SJSA1 (cell line): ENCODE measurements at regions not wholly inside any gene's neighbourhood (a gene's known extent, or its start where the extent isn't known, plus 50 kb on each side); places are given as distances from the start of the nearest gene placed in this dataset.

Source experiments
- DNase-seq, 2 experiments: peaks; one replicate each; pipeline ENCODE4 v3.0.0-alpha.2; 2015 to 2020; ENCODE audit warnings: low spot score in 2 of 2, low read depth in 1 of 2
- H3K27ac ChIP-seq: fragments of 250-450 bp; sonication (Bioruptor Pico); 2 replicates; pipeline ENCODE4 v1.5.1; 2020; ENCODE audit warnings: mild to moderate bottlenecking, moderate library complexity
- H3K27me3 ChIP-seq: fragments of 250-450 bp; sonication (Bioruptor Pico); replicated peaks from 2 replicates; pipeline ENCODE4 v1.5.1; 2020; ENCODE audit warnings: mild to moderate bottlenecking, moderate library complexity
- H3K36me3 ChIP-seq: fragments of 250-450 bp; sonication (Bioruptor Pico); 2 replicates; pipeline ENCODE4 v1.5.1; 2020; ENCODE audit warnings: mild to moderate bottlenecking
- H3K4me1 ChIP-seq: fragments of 250-450 bp; sonication (Bioruptor Pico); replicated peaks from 2 replicates; pipeline ENCODE4 v1.6.1; 2021; ENCODE audit warnings: mild to moderate bottlenecking
- H3K4me3 ChIP-seq: fragments of 250-450 bp; sonication (Bioruptor Pico); 2 replicates; pipeline ENCODE4 v1.5.1; 2020; ENCODE audit warnings: mild to moderate bottlenecking
- H3K9me3 ChIP-seq: fragments of 250-450 bp; sonication (Bioruptor Pico); replicated peaks from 2 replicates; pipeline ENCODE4 v1.5.1; 2020; ENCODE audit warnings: mild to moderate bottlenecking

- H3K4me3 ChIP-seq: no peak overlapping the region
- peak; percentile 77 to 86 for DNase-seq
- H3K27ac ChIP-seq: peak overlapping the region; percentile 79
- H3K4me1 ChIP-seq: peaks cover 58% of the 10 kb centered on the region
- no peaks in the 10 kb centered on the region for H3K36me3 ChIP-seq
- no peaks in the 10 kb centered on the region for H3K27me3 ChIP-seq
- H3K9me3 ChIP-seq: no peaks in the 10 kb centered on the region
Observed at GRCh38 chr5:74040065-74040551, 414.1 kb downstream of the ARHGEF28 start.

GRCh38 chr5:74037321-74037720 is 411.3 kb downstream of the ARHGEF28 start:
- H3K27ac ChIP-seq: no peak overlapping the region
- H3K4me1 ChIP-seq: peaks cover 70% of the 10 kb centered on the region
- H3K9me3 ChIP-seq: no peaks in the 10 kb centered on the region
- no peaks in the 10 kb centered on the region for H3K27me3 ChIP-seq
- no peak for DNase-seq
- H3K4me3 ChIP-seq: no peak overlapping the region
- no peaks in the 10 kb centered on the region for H3K36me3 ChIP-seq

- peak overlapping the region; percentile 39; the same call in 1 of the 2 replicates for H3K27ac ChIP-seq
- H3K4me1 ChIP-seq: peaks cover 70% of the 10 kb centered on the region
- no peak overlapping the region for H3K4me3 ChIP-seq
- peak in 1 of 2 experiments; percentile 51 for DNase-seq
- H3K36me3 ChIP-seq: no peaks in the 10 kb centered on the region
- H3K9me3 ChIP-seq: no peaks in the 10 kb centered on the region
- H3K27me3 ChIP-seq: no peaks in the 10 kb centered on the region
Observed at GRCh38 chr5:74035521-74035937, 409.5 kb downstream of the ARHGEF28 start.

GRCh38 chr5:74034733-74035132 is 408.7 kb downstream of the ARHGEF28 start:
- Histone ChIP-seq H3K4me1 (peaks cover 66% of the 10 kb centered on the region), H3K27me3 (no peaks in the 10 kb centered on the region), H3K36me3 (no peaks in the 10 kb centered on the region), H3K4me3 (no peak overlapping the region), H3K9me3 (no peaks in the 10 kb centered on the region), H3K27ac (peak overlapping the region; percentile 39)
- DNase-seq: peak; percentile 75 to 89

GRCh38 chr5:74032617-74033016 is 406.6 kb downstream of the ARHGEF28 start:
- no peak overlapping the region for H3K27ac ChIP-seq
- peaks cover 70% of the 10 kb centered on the region for H3K4me1 ChIP-seq
- no peak overlapping the region for H3K4me3 ChIP-seq
- H3K27me3 ChIP-seq: no peaks in the 10 kb centered on the region
- no peaks in the 10 kb centered on the region for H3K9me3 ChIP-seq
- no peaks in the 10 kb centered on the region for H3K36me3 ChIP-seq
- DNase-seq: no peak

GRCh38 chr5:74031536-74031935 is 405.5 kb downstream of the ARHGEF28 start:
- peak; percentile 50 to 61 for DNase-seq
- Histone ChIP-seq H3K4me3 (no peak overlapping the region), H3K36me3 (no peaks in the 10 kb centered on the region), H3K27me3 (no peaks in the 10 kb centered on the region), H3K27ac (peak overlapping the region; percentile 22), H3K9me3 (no peaks in the 10 kb centered on the region), H3K4me1 (peaks cover 70% of the 10 kb centered on the region)

GRCh38 chr5:74030821-74031220 is 404.8 kb downstream of the ARHGEF28 start:
- DNase-seq: no peak
- H3K4me1 ChIP-seq: peaks cover 68% of the 10 kb centered on the region
- H3K4me3 ChIP-seq: no peak overlapping the region
- no peaks in the 10 kb centered on the region for H3K27me3 ChIP-seq
- H3K27ac ChIP-seq: no peak overlapping the region; the same call in 1 of the 2 replicates
- H3K9me3 ChIP-seq: no peaks in the 10 kb centered on the region
- H3K36me3 ChIP-seq: no peaks in the 10 kb centered on the region

GRCh38 chr5:74030371-74030770 is 404.4 kb downstream of the ARHGEF28 start:
- no peak overlapping the region for H3K27ac ChIP-seq
- peaks cover 64% of the 10 kb centered on the region for H3K4me1 ChIP-seq
- no peaks in the 10 kb centered on the region for H3K27me3 ChIP-seq
- no peak for DNase-seq
- no peak overlapping the region for H3K4me3 ChIP-seq
- no peaks in the 10 kb centered on the region for H3K36me3 ChIP-seq
- H3K9me3 ChIP-seq: no peaks in the 10 kb centered on the region

GRCh38 chr5:74028976-74029375 is 403.0 kb downstream of the ARHGEF28 start:
- Histone ChIP-seq H3K27me3 (no peaks in the 10 kb centered on the region), H3K4me1 (peaks cover 51% of the 10 kb centered on the region), H3K4me3 (no peak overlapping the region), H3K9me3 (no peaks in the 10 kb centered on the region), H3K36me3 (no peaks in the 10 kb centered on the region), H3K27ac (no peak overlapping the region)
- no peak for DNase-seq

- peaks cover 45% of the 10 kb centered on the region for H3K4me1 ChIP-seq
- no peaks in the 10 kb centered on the region for H3K9me3 ChIP-seq
- DNase-seq: no peak
- H3K27ac ChIP-seq: no peak overlapping the region
- no peak overlapping the region for H3K4me3 ChIP-seq
- H3K27me3 ChIP-seq: no peaks in the 10 kb centered on the region
- H3K36me3 ChIP-seq: no peaks in the 10 kb centered on the region
Observed at GRCh38 chr5:74028406-74028805, 402.4 kb downstream of the ARHGEF28 start.

GRCh38 chr5:74027732-74028338 is 401.8 kb downstream of the ARHGEF28 start:
- Histone ChIP-seq H3K36me3 (no peaks in the 10 kb centered on the region), H3K4me1 (peaks cover 40% of the 10 kb centered on the region), H3K27me3 (no peaks in the 10 kb centered on the region), H3K27ac (no peak overlapping the region), H3K4me3 (no peak overlapping the region), H3K9me3 (no peaks in the 10 kb centered on the region)
- DNase-seq: no peak

- Histone ChIP-seq H3K36me3 (no peaks in the 10 kb centered on the region), H3K9me3 (no peaks in the 10 kb centered on the region), H3K27ac (no peak overlapping the region), H3K4me1 (peaks cover 24% of the 10 kb centered on the region), H3K4me3 (no peak overlapping the region), H3K27me3 (no peaks in the 10 kb centered on the region)
- DNase-seq: no peak
Observed at GRCh38 chr5:74026310-74026709, 400.3 kb downstream of the ARHGEF28 start.

- no peak for DNase-seq
- Histone ChIP-seq H3K27me3 (no peaks in the 10 kb centered on the region), H3K36me3 (no peaks in the 10 kb centered on the region), H3K27ac (no peak overlapping the region), H3K4me3 (no peak overlapping the region), H3K4me1 (peaks cover 10% of the 10 kb centered on the region), H3K9me3 (no peaks in the 10 kb centered on the region)
Observed at GRCh38 chr5:74021126-74021525, 395.1 kb downstream of the ARHGEF28 start.

GRCh38 chr5:74020503-74020902 is 394.5 kb downstream of the ARHGEF28 start:
- Histone ChIP-seq H3K27me3 (no peaks in the 10 kb centered on the region), H3K36me3 (no peaks in the 10 kb centered on the region), H3K4me3 (no peak overlapping the region), H3K4me1 (peaks cover 10% of the 10 kb centered on the region), H3K27ac (no peak overlapping the region), H3K9me3 (no peaks in the 10 kb centered on the region)
- DNase-seq: no peak

- no peaks in the 10 kb centered on the region for H3K27me3 ChIP-seq
- H3K4me1 ChIP-seq: peaks cover 10% of the 10 kb centered on the region
- H3K27ac ChIP-seq: no peak overlapping the region
- no peak for DNase-seq
- no peak overlapping the region for H3K4me3 ChIP-seq
- H3K9me3 ChIP-seq: no peaks in the 10 kb centered on the region
- no peaks in the 10 kb centered on the region for H3K36me3 ChIP-seq
Observed at GRCh38 chr5:74019923-74020322, 393.9 kb downstream of the ARHGEF28 start.
